PFSK-1 (cell line): ENCODE measurements at regions not wholly inside any gene's neighbourhood (a gene's known extent, or its start where the extent isn't known, plus 50 kb on each side); places are given as distances from the start of the nearest gene placed in this dataset.

Experiments used
- FOXP2 ChIP-seq: optimal IDR thresholded peaks from 2 replicates; pipeline ENCODE3; 2011; ENCODE audit warnings: borderline replicate concordance, control low read depth, inconsistent platforms; ENCODE audit not compliant: insufficient read depth; ENCODE audit errors: extremely low read length, extremely low read depth
- POLR2AphosphoS5 ChIP-seq: IDR thresholded peaks from 2 replicates; pipeline ENCODE4 v1.6.1; 2012; ENCODE audit warnings: low read depth, mild to moderate bottlenecking, control low read depth, low read length, moderate library complexity
- SIN3A ChIP-seq: IDR thresholded peaks from 2 replicates; pipeline ENCODE4 v1.6.1; 2012; ENCODE audit warnings: mild to moderate bottlenecking, low read length, moderate library complexity, borderline replicate concordance; ENCODE audit not compliant: insufficient read depth
- TAF1 ChIP-seq: IDR thresholded peaks from 2 replicates; pipeline ENCODE4 v1.6.1; 2012; ENCODE audit warnings: low read length, control low read depth, borderline replicate concordance; ENCODE audit not compliant: insufficient read depth
- TF ChIP-seq, protein P1 (sequence below), 2 experiments: IDR thresholded peaks; 2 replicates each; pipeline versions ENCODE4 v1.6.1 to v1.8.0; 2011 to 2012; ENCODE audit warnings: low read depth in 2 of 2, low read length in 2 of 2, control low read depth in 1 of 2, inconsistent platforms in 1 of 2, mild to moderate bottlenecking in 1 of 2, moderate library complexity in 1 of 2; ENCODE audit not compliant: insufficient read depth in 1 of 2

DNA sequence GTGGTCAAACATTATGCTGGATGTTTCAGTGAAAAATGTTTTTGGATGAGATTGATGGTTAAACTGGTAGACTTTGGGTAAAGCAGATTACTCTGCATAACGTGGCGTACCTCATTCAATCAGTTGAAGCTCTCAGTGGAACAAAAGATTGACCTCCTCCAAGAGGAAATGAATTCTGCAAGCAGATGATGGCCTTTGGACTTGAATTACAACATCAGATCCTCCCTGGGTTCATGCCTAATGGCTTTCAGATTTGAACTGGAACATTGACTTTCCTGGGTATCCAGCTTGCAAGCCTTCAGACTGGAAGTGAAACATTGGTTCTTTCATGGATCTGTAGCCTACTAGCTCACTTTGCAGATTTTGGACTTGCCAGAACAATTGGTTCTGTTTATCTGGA lies 169.3 kb upstream of the MALRD1 start:
- TF ChIP-seq TAF1 (no peak), POLR2AphosphoS5 (no peak), SIN3A (no peak), FOXP2 (no peak)
- TF ChIP-seq, protein P1, sequence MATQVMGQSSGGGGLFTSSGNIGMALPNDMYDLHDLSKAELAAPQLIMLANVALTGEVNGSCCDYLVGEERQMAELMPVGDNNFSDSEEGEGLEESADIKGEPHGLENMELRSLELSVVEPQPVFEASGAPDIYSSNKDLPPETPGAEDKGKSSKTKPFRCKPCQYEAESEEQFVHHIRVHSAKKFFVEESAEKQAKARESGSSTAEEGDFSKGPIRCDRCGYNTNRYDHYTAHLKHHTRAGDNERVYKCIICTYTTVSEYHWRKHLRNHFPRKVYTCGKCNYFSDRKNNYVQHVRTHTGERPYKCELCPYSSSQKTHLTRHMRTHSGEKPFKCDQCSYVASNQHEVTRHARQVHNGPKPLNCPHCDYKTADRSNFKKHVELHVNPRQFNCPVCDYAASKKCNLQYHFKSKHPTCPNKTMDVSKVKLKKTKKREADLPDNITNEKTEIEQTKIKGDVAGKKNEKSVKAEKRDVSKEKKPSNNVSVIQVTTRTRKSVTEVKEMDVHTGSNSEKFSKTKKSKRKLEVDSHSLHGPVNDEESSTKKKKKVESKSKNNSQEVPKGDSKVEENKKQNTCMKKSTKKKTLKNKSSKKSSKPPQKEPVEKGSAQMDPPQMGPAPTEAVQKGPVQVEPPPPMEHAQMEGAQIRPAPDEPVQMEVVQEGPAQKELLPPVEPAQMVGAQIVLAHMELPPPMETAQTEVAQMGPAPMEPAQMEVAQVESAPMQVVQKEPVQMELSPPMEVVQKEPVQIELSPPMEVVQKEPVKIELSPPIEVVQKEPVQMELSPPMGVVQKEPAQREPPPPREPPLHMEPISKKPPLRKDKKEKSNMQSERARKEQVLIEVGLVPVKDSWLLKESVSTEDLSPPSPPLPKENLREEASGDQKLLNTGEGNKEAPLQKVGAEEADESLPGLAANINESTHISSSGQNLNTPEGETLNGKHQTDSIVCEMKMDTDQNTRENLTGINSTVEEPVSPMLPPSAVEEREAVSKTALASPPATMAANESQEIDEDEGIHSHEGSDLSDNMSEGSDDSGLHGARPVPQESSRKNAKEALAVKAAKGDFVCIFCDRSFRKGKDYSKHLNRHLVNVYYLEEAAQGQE (IDR thresholded peaks at IDR 0.05; ENCODE audit: insufficient read depth in 1 of 2, low read depth in 2 of 2, low read length in 2 of 2) = no peak
